HepG2 (cell line): ENCODE measurements at regions not wholly inside any gene's neighbourhood (a gene's known extent, or its start where the extent isn't known, plus 50 kb on each side); places are given as distances from the start of the nearest gene placed in this dataset.

Experiments used
- ATAC-seq: fragments of 200-7000 bp; cut with Tn5 transposase; 3 replicates; pipeline ENCODE4 v1.9.1; 2020; ENCODE audit warnings: mild to moderate bottlenecking, moderate library complexity
- BruUV-seq: library from RNA; stranded (reverse); fragments of 400-500 nt; replicated peaks from 2 replicates; lab custom pipeline; 2021; lab: Mats Ljungman, UMichigan
- CTCF ChIA-PET: fragments of 300-600 bp; formaldehyde crosslinking; extraction: SDS; loops from one replicate; lab custom pipeline; 2021; ENCODE audit warnings: low total read pairs, inconsistent platforms, low intra/inter-chr PET ratio; lab: Yijun Ruan, JAX
- POLR2A ChIA-PET: fragments of 350-600 bp; sonication (Branson Sonifier 250); formaldehyde crosslinking; loops from one replicate; lab custom pipeline; 2020; ENCODE audit warnings: antibody characterized with exemption, inconsistent platforms; lab: Yijun Ruan, JAX
- DNase-seq: peaks from one replicate; pipeline ENCODE4 v3.0.0-alpha.2; 2015; ENCODE audit warnings: low spot score
- FAIRE-seq: peaks from 3 replicates; lab custom pipeline; 2011; peaks lifted over from hg19 to GRCh38; lab: Jason Lieb, UNC
- H2AFZ ChIP-seq: one replicate; pipeline ENCODE4 v1.6.1; 2011; ENCODE audit warnings: low read length, inconsistent platforms
- H3K27ac ChIP-seq: fragments of 300-600 bp; 3 replicates; pipeline ENCODE4 v1.8.0; 2011; ENCODE audit warnings: mixed run types, mild to moderate bottlenecking, mixed read lengths, low read length, inconsistent platforms; ENCODE audit not compliant: insufficient read depth; ENCODE audit errors: extremely low read length
- H3K27me3 ChIP-seq, 2 experiments: fragments of 200-600 bp in 1 of 2; 2 replicates in 1 of 2; 3 replicates in 1 of 2; pipeline versions ENCODE4 v1.6.0 to v1.8.0; 2011; ENCODE audit warnings: low read length in 2 of 2, mild to moderate bottlenecking in 2 of 2, moderate library complexity in 2 of 2, inconsistent platforms in 1 of 2; ENCODE audit not compliant: insufficient read depth in 2 of 2, control insufficient read depth in 1 of 2
- H3K36me3 ChIP-seq, 2 experiments: fragments of 200-600 bp in 1 of 2; replicated peaks in 1 of 2; 2 replicates in 1 of 2; 3 replicates in 1 of 2; pipeline versions ENCODE4 v1.5.1 to v1.8.0; 2011; ENCODE audit warnings: low read length in 2 of 2, inconsistent platforms in 1 of 2; ENCODE audit not compliant: insufficient read depth in 2 of 2, control insufficient read depth in 1 of 2
- H3K4me1 ChIP-seq: 2 replicates; pipeline ENCODE4 v1.5.1; 2012; ENCODE audit warnings: low read length, inconsistent platforms; ENCODE audit not compliant: insufficient read depth
- H3K4me2 ChIP-seq: 2 replicates; pipeline ENCODE4 v1.6.0; 2011; ENCODE audit warnings: low read depth, low read length, inconsistent platforms
- H3K4me3 ChIP-seq, 3 experiments: fragments of 200-600 bp in 1 of 3; sonication (generic), shearing (Covaris generic) in 1 of 3; replicated peaks in 1 of 3; 2 replicates each; pipeline ENCODE4 v1.5.1; 2011 to 2016; ENCODE audit warnings: low read length in 3 of 3, inconsistent platforms in 2 of 3, low read depth in 2 of 3, mild to moderate bottlenecking in 2 of 3, control low read depth in 1 of 3, mixed read lengths in 1 of 3; ENCODE audit not compliant: insufficient read depth in 1 of 3
- H3K79me2 ChIP-seq: one replicate; pipeline ENCODE4 v1.6.1; 2011; ENCODE audit warnings: low read length, inconsistent platforms; ENCODE audit not compliant: insufficient read depth
- H3K9ac ChIP-seq: 2 replicates; pipeline ENCODE4 v1.6.0; 2011; ENCODE audit warnings: mild to moderate bottlenecking, low read depth, low read length, inconsistent platforms; ENCODE audit not compliant: insufficient read depth
- H3K9me3 ChIP-seq: 2 replicates; pipeline ENCODE4 v1.5.1; 2012; ENCODE audit warnings: mild to moderate bottlenecking, low read length
- H4K20me1 ChIP-seq: 2 replicates; pipeline ENCODE4 v1.6.0; 2011; ENCODE audit warnings: inconsistent platforms, mild to moderate bottlenecking, low read length, moderate library complexity; ENCODE audit not compliant: insufficient read depth
- CHD2 ChIP-seq: IDR thresholded peaks from 2 replicates; pipeline ENCODE4 v1.6.1; 2011; ENCODE audit warnings: low read depth, low read length, improper control_type of control experiment
- CSRNP1 ChIP-seq: sonication (generic); formaldehyde crosslinking; IDR thresholded peaks from 2 replicates; pipeline ENCODE4 v1.8.1; 2023; ENCODE audit warnings: mild to moderate bottlenecking, missing genetic modification reagents
- E2F2 ChIP-seq: sonication (generic); formaldehyde crosslinking; IDR thresholded peaks from 2 replicates; pipeline ENCODE4 v1.4.0; 2020; ENCODE audit warnings: missing genetic modification reagents, borderline replicate concordance
- GATAD2A ChIP-seq: IDR thresholded peaks from 2 replicates; pipeline ENCODE4 v1.6.1; 2016
- GTF2F1 ChIP-seq: fragments of 150-350 bp; IDR thresholded peaks from 2 replicates; pipeline ENCODE4 v1.6.1; 2014; ENCODE audit warnings: low read length
- HDAC6 ChIP-seq: fragments of 200-600 bp; sonication (generic); IDR thresholded peaks from 2 replicates; pipeline ENCODE4 v1.7.0; 2017; ENCODE audit warnings: mild to moderate bottlenecking, antibody characterized with exemption, low read length, low read depth
- HOXA5 ChIP-seq: sonication (generic); formaldehyde crosslinking; IDR thresholded peaks from 2 replicates; pipeline ENCODE4 v1.4.0; 2020; ENCODE audit warnings: missing genetic modification reagents
- KDM5B ChIP-seq: sonication (generic); formaldehyde crosslinking; IDR thresholded peaks from 2 replicates; pipeline ENCODE4 v1.4.0; 2020; ENCODE audit warnings: missing genetic modification reagents, mild to moderate bottlenecking, borderline replicate concordance
- KLF12 ChIP-seq: sonication (generic); formaldehyde crosslinking; IDR thresholded peaks from 2 replicates; pipeline ENCODE4 v1.4.0; 2020; ENCODE audit warnings: missing genetic modification reagents, borderline replicate concordance
- MLX ChIP-seq: IDR thresholded peaks from 2 replicates; pipeline ENCODE4 v1.6.1; 2016
- MYNN ChIP-seq: sonication (generic); formaldehyde crosslinking; IDR thresholded peaks from 2 replicates; pipeline ENCODE4 v1.4.0; 2020; ENCODE audit warnings: mild to moderate bottlenecking, low read depth, missing genetic modification reagents
- NR2F1 ChIP-seq, 2 experiments: fragments of 450-650 bp in 1 of 2; formaldehyde crosslinking in 1 of 2; IDR thresholded peaks; 2 replicates each; pipeline versions ENCODE4 v1.5.0 to v1.6.1; 2016 to 2020; ENCODE audit warnings: mild to moderate bottlenecking in 1 of 2, missing compliant biosample characterization in 1 of 2, missing genetic modification reagents in 1 of 2, moderate library complexity in 1 of 2
- SIN3A ChIP-seq: IDR thresholded peaks from 2 replicates; pipeline ENCODE4 v1.6.1; 2011; ENCODE audit warnings: low read depth, mild to moderate bottlenecking, control low read depth, low read length, borderline replicate concordance
- SOX13 ChIP-seq, 3 experiments: fragments of 450-650 bp in 1 of 3; sonication (generic) in 1 of 3; formaldehyde crosslinking in 1 of 3; IDR thresholded peaks in 2 of 3; conservative IDR thresholded peaks in 1 of 3; 2 replicates each; pipeline versions ENCODE4 v1.5.0 to v1.6.1; 2016 to 2020; ENCODE audit warnings: antibody characterized with exemption in 1 of 3, mild to moderate bottlenecking in 1 of 3, missing compliant biosample characterization in 1 of 3, missing genetic modification reagents in 1 of 3, moderate library complexity in 1 of 3
- SYNCRIP ChIP-seq: fragments of 200-400 bp; formaldehyde crosslinking; IDR thresholded peaks from 2 replicates; pipeline ENCODE4 v1.6.1; 2018; ENCODE audit warnings: mild to moderate bottlenecking, low read depth, low read length; ENCODE audit not compliant: insufficient read depth
- ZMYM3 ChIP-seq: sonication (generic); formaldehyde crosslinking; IDR thresholded peaks from 2 replicates; pipeline ENCODE4 v1.5.1; 2020; ENCODE audit warnings: mild to moderate bottlenecking, missing genetic modification reagents
- ZNF143 ChIP-seq: sonication (generic); formaldehyde crosslinking; IDR thresholded peaks from 2 replicates; pipeline ENCODE4 v1.4.0; 2020; ENCODE audit warnings: missing genetic modification reagents
- ZNF484 ChIP-seq: sonication (generic); formaldehyde crosslinking; IDR thresholded peaks from 2 replicates; pipeline ENCODE4 v1.5.1; 2020; ENCODE audit warnings: mild to moderate bottlenecking, low read depth, missing genetic modification reagents, borderline replicate concordance
- ZNF652 ChIP-seq: IDR thresholded peaks from 2 replicates; pipeline ENCODE4 v1.6.1; 2016; ENCODE audit warnings: low read depth, borderline replicate concordance
- ZNF761 ChIP-seq: sonication (generic); formaldehyde crosslinking; conservative IDR thresholded peaks from 2 replicates; pipeline ENCODE4 v1.4.0; 2020; ENCODE audit warnings: mild to moderate bottlenecking, missing genetic modification reagents
- WGBS: methylation state at CpG from one replicate; pipeline ENCODE4 v1.1.6; 2017; ENCODE audit warnings: low lambda C conversion rate; 5-methylcytosine and 5-hydroxymethylcytosine counted together
- in situ Hi-C: cut with HindIII; loops from 2 replicates; pipeline ENCODE4 v1.10.0; 2017; ENCODE audit warnings: low pct_unique_long_range_greater_than_20kb; ENCODE audit not compliant: extremely low pct_ligation_motif_present
- intact Hi-C: fragments of 100-400 bp; cut with micrococcal nuclease; formaldehyde crosslinking; loops from one replicate; pipeline ENCODE4 v1.10.0; 2022; ENCODE audit not compliant: unreplicated experiment

- TF ChIP-seq ZNF652 (CRISPR knock-in tag) (no peak), ZNF761 (CRISPR knock-in tag) (no peak), GATAD2A (CRISPR knock-in tag) (no peak), CHD2 (no peak)
Measured at GRCh38 chr7:46108272-46108671, 187.2 kb upstream of the IGFBP3 start (continued).

- Histone ChIP-seq H3K9ac (no peak overlapping the region), H3K4me1 (no peaks in the 10 kb centered on the region), H3K4me3 (no peak overlapping the region), H2AFZ (no peak overlapping the region), H3K79me2 (no peaks in the 10 kb centered on the region), H3K4me2 (no peak overlapping the region), H3K9me3 (no peaks in the 10 kb centered on the region), H4K20me1 (no peaks in the 10 kb centered on the region), H3K27me3 (peaks cover 0 to 8% of the 10 kb centered on the region in 2 experiments; a peak in 3 of 5 replicates), H3K27ac (no peak overlapping the region), H3K36me3 (no peaks in the 10 kb centered on the region)
- intact Hi-C loops, result no loop called here
- CTCF ChIA-PET, result no interaction called here
- POLR2A ChIA-PET, result no interaction called here
- BruUV-seq, result no TSS peak
- FAIRE-seq (no peak), DNase-seq (no peak), ATAC-seq (no peak)
- TF ChIP-seq NR2F1 (CRISPR knock-in tag; IDR thresholded peaks at IDR 0.05), result no peak
- TF ChIP-seq KLF12 (CRISPR knock-in tag), result no peak
- no peak for TF ChIP-seq SYNCRIP
- TF ChIP-seq ZMYM3 (CRISPR knock-in tag), result no peak
- no peak for TF ChIP-seq SIN3A
- TF ChIP-seq GTF2F1, result no peak
- TF ChIP-seq ZNF484, result no peak
- TF ChIP-seq MYNN, result no peak
- TF ChIP-seq HDAC6, result no peak
- no peak for TF ChIP-seq KDM5B
- no peak for TF ChIP-seq CSRNP1
- no peak for TF ChIP-seq E2F2 (CRISPR knock-in tag)
- TF ChIP-seq MLX (CRISPR knock-in tag), result no peak
- TF ChIP-seq HOXA5, result no peak
- no peak for TF ChIP-seq SOX13 (IDR thresholded peaks at IDR 0.05)
- no peak for TF ChIP-seq SOX13 (CRISPR knock-in tag; conservative IDR thresholded peaks at IDR 0.05 in 1 of 2, IDR thresholded peaks at IDR 0.05 in 1 of 2)
- TF ChIP-seq ZNF143 (CRISPR knock-in tag), result no peak
- in situ Hi-C loops, result loop anchor here (25.0 kb wide), 1 partner anchor 170 kb away; no protein-coding TSS in a partner anchor
- under 1% methylated on average over 4 of the region's 7 CpGs for WGBS
Measured at GRCh38 chr7:46107610-46108217, 186.6 kb upstream of the IGFBP3 start.
